CD4-positive, alpha-beta T cell (primary cell): ENCODE measurements at regions not wholly inside any gene's neighbourhood (a gene's known extent, or its start where the extent isn't known, plus 50 kb on each side); places are given as distances from the start of the nearest gene placed in this dataset.

Experiments used
- ATAC-seq: fragments of 200-7000 bp; cut with Tn5 transposase; one replicate; pipeline ENCODE4 v1.10.0; 2022; ENCODE audit warnings: mild to moderate bottlenecking; ENCODE audit not compliant: poor library complexity
- CTCF ChIA-PET: fragments of 350-600 bp; sonication (Branson Sonifier 250); formaldehyde crosslinking; loops from one replicate; lab custom pipeline; 2021; ENCODE audit warnings: antibody characterized with exemption, inconsistent platforms; lab: Charles Lee
- POLR2A ChIA-PET: fragments of 350-600 bp; sonication (Branson Sonifier 250); formaldehyde crosslinking; loops from one replicate; lab custom pipeline; 2021; ENCODE audit warnings: antibody characterized with exemption, inconsistent platforms; lab: Charles Lee
- DNase-seq, 14 experiments: peaks; one replicate each; pipeline ENCODE4 v3.0.0-alpha.2; 2013 to 2020; ENCODE audit warnings: mixed read lengths in 2 of 14
- H3K27ac ChIP-seq, 2 donors: one replicate each; pipeline versions ENCODE4 v1.5.1 to v1.7.0; 2013; ENCODE audit warnings: low read length in 2 of 2, low read depth in 1 of 2, mild to moderate bottlenecking in 1 of 2
- H3K27me3 ChIP-seq, 2 experiments: 1 replicate in 1 of 2; 2 replicates in 1 of 2; pipeline versions ENCODE4 v1.6.1 to v1.7.0; 2013; ENCODE audit warnings: low read length in 2 of 2, control low read depth in 1 of 2, mild to moderate bottlenecking in 1 of 2, moderate library complexity in 1 of 2; ENCODE audit not compliant: insufficient read depth in 2 of 2, control insufficient read depth in 1 of 2
- H3K36me3 ChIP-seq: one replicate; pipeline ENCODE4 v1.6.1; 2013; ENCODE audit warnings: low read length, control low read depth; ENCODE audit not compliant: insufficient read depth
- H3K4me1 ChIP-seq: one replicate; pipeline ENCODE4 v1.6.1; 2013; ENCODE audit warnings: low read length, control low read depth; ENCODE audit not compliant: insufficient read depth
- H3K4me3 ChIP-seq: one replicate; pipeline ENCODE4 v1.5.1; 2013; ENCODE audit warnings: mild to moderate bottlenecking, low read length, moderate library complexity
- H3K9me3 ChIP-seq, 2 experiments: 1 replicate in 1 of 2; 2 replicates in 1 of 2; pipeline versions ENCODE4 v1.6.1 to v1.7.0; 2013; ENCODE audit warnings: low read length in 2 of 2, mild to moderate bottlenecking in 2 of 2, control low read depth in 1 of 2, moderate library complexity in 1 of 2; ENCODE audit not compliant: control insufficient read depth in 1 of 2, insufficient read depth in 1 of 2
- H3K27ac Mint-ChIP-seq: one replicate; pipeline ENCODE4 v1.8.0; 2020; ENCODE audit warnings: mixed read lengths
- H3K27me3 Mint-ChIP-seq: one replicate; pipeline ENCODE4 v1.8.0; 2021; ENCODE audit warnings: mixed read lengths
- H3K36me3 Mint-ChIP-seq: one replicate; pipeline ENCODE4 v1.8.0; 2021; ENCODE audit warnings: low read depth, mixed read lengths
- H3K4me1 Mint-ChIP-seq: one replicate; pipeline ENCODE4 v1.8.0; 2021; ENCODE audit warnings: low read depth, mixed read lengths
- H3K4me3 Mint-ChIP-seq: one replicate; pipeline ENCODE4 v1.8.0; 2020; ENCODE audit warnings: mild to moderate bottlenecking, mixed read lengths
- H3K9me3 Mint-ChIP-seq: one replicate; pipeline ENCODE4 v1.8.0; 2020; ENCODE audit warnings: mixed read lengths
- intact Hi-C, 2 experiments: fragments of 100-400 bp; cut with DNase I in 1 of 2; cut with micrococcal nuclease in 1 of 2; formaldehyde crosslinking; loops; one replicate each; pipeline versions ENCODE4 v1.15.1 to v1.9.0; 2023 to 2025; cut with DNase I, micrococcal nuclease
- TF ChIP-seq, protein P1 (sequence below): fragments of 200-600 bp; IDR thresholded peaks from one replicate; pipeline ENCODE4 v1.8.0; 2022; ENCODE audit warnings: antibody characterized with exemption, mild to moderate bottlenecking

DNA sequence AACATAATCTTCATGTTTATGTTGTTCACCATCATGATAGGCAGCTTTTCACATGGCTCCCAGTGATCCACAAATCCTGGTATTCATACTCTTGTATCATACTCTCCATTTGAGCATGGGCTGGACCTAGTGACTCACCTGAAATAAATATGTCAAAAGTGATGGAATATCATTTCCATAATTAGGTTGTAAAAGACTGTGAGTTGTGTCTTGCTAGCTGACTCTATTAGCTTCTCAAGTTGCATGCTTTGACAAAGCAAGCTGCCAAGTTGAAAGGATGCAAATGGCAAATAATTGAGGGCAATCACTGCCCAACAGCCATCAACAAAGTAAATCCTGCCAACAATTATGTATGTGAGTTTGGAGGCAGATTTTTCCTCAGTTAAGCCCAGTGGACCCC, 300.4 kb downstream of the AHR start:
- CTCF ChIA-PET, result interaction anchor here (1.6 kb wide), 1 partner anchor 9 kb away, joined by 3 read pairs; no protein-coding TSS in a partner anchor
- POLR2A ChIA-PET, result no interaction called here
- TF ChIP-seq, protein P1, sequence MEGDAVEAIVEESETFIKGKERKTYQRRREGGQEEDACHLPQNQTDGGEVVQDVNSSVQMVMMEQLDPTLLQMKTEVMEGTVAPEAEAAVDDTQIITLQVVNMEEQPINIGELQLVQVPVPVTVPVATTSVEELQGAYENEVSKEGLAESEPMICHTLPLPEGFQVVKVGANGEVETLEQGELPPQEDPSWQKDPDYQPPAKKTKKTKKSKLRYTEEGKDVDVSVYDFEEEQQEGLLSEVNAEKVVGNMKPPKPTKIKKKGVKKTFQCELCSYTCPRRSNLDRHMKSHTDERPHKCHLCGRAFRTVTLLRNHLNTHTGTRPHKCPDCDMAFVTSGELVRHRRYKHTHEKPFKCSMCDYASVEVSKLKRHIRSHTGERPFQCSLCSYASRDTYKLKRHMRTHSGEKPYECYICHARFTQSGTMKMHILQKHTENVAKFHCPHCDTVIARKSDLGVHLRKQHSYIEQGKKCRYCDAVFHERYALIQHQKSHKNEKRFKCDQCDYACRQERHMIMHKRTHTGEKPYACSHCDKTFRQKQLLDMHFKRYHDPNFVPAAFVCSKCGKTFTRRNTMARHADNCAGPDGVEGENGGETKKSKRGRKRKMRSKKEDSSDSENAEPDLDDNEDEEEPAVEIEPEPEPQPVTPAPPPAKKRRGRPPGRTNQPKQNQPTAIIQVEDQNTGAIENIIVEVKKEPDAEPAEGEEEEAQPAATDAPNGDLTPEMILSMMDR, result no peak
- no peaks in the 10 kb centered on the region for H3K4me1 ChIP-seq
- no peak overlapping the region for H3K27ac ChIP-seq
- peaks cover 0 to 8% of the 10 kb centered on the region in 2 experiments for H3K9me3 ChIP-seq
- H3K27me3 Mint-ChIP-seq, result peaks cover 9% of the 10 kb centered on the region
- intact Hi-C loops, result no loop called here
- no peaks in the 10 kb centered on the region for H3K27me3 ChIP-seq
- no peaks in the 10 kb centered on the region for H3K36me3 ChIP-seq
- DNase-seq, result no peak
- H3K36me3 Mint-ChIP-seq, result no peaks in the 10 kb centered on the region
- H3K4me3 Mint-ChIP-seq, result no peak overlapping the region
- peaks cover 2% of the 10 kb centered on the region for H3K9me3 Mint-ChIP-seq
- H3K4me3 ChIP-seq, result no peak overlapping the region
- no peak overlapping the region for H3K27ac Mint-ChIP-seq
- ATAC-seq, result no peak
- no peaks in the 10 kb centered on the region for H3K4me1 Mint-ChIP-seq

DNA sequence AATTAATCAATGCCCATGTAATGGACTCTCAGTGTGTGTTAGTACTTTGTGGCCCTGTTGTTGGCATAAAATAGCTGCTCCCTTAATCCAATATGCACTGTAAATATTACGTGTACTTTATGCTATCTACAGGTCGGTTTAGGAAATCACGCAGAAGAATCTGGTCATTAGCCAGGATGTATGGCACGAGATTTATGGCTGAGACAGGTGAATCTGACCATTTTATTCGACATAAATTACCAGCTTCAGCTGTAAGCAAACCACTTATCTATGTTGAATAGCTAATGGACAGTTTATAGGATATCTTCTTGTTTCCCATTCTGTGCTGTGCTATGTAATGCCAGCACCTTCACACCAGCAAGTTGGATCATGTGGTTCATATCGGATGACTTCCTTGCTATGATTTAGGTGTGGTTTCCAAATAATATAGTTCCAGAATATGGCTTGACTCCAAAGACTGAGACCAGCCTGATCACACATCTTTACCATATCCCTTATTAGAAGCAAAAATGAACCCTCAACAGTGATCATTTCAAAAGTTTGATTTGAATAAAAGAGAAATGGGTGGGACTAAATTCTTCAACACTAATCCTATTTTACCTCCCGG, 301.4 kb downstream of the AHR start:
- TF ChIP-seq, protein P1, result no peak
- ChIA-PET CTCF (no interaction called here), POLR2A (no interaction called here)
- Histone ChIP-seq H3K36me3 (no peaks in the 10 kb centered on the region), H3K4me3 (no peak overlapping the region), H3K27me3 (no peaks in the 10 kb centered on the region), H3K9me3 (peaks cover 0 to 8% of the 10 kb centered on the region in 2 experiments), H3K27ac (no peak overlapping the region), H3K4me1 (no peaks in the 10 kb centered on the region)
- DNase-seq (no peak), ATAC-seq (no peak)
- Mint-ChIP-seq H3K27ac (no peak overlapping the region), H3K27me3 (peaks cover 15% of the 10 kb centered on the region), H3K4me3 (no peak overlapping the region), H3K4me1 (no peaks in the 10 kb centered on the region), H3K36me3 (no peaks in the 10 kb centered on the region), H3K9me3 (peaks cover 2% of the 10 kb centered on the region)
- intact Hi-C loops, result no loop called here

GRCh38 chr7:17600340-17600752, 301.9 kb downstream of the AHR start:
- H3K9me3 ChIP-seq, result peaks cover 0 to 8% of the 10 kb centered on the region in 2 experiments
- H3K4me3 ChIP-seq, result no peak overlapping the region
- no peaks in the 10 kb centered on the region for H3K36me3 ChIP-seq
- DNase-seq (no peak), ATAC-seq (no peak)
- Mint-ChIP-seq H3K4me3 (no peak overlapping the region), H3K27me3 (peaks cover 15% of the 10 kb centered on the region), H3K4me1 (no peaks in the 10 kb centered on the region), H3K27ac (no peak overlapping the region), H3K36me3 (no peaks in the 10 kb centered on the region), H3K9me3 (peaks cover 2% of the 10 kb centered on the region)
- no peaks in the 10 kb centered on the region for H3K27me3 ChIP-seq
- no peak overlapping the region for H3K27ac ChIP-seq
- CTCF ChIA-PET, result no interaction called here
- intact Hi-C loops, result no loop called here
- TF ChIP-seq, protein P1, result no peak
- no peaks in the 10 kb centered on the region for H3K4me1 ChIP-seq
- POLR2A ChIA-PET, result no interaction called here
